Ishikawa (cell line): ENCODE measurements at regions not wholly inside any gene's neighbourhood (a gene's known extent, or its start where the extent isn't known, plus 50 kb on each side); places are given as distances from the start of the nearest gene placed in this dataset.

Experiments
- CEBPB ChIP-seq: IDR thresholded peaks from 2 replicates; pipeline ENCODE4 v1.6.1; 2012
- CREB1 ChIP-seq: IDR thresholded peaks from 2 replicates; pipeline ENCODE4 v1.6.1; 2012; ENCODE audit warnings: low read depth
- EGR1 ChIP-seq: IDR thresholded peaks from 2 replicates; pipeline ENCODE4 v1.6.1; 2012
- EP300 ChIP-seq: IDR thresholded peaks from 2 replicates; pipeline ENCODE4 v1.6.1; 2012; ENCODE audit warnings: borderline replicate concordance
- FOXM1 ChIP-seq: IDR thresholded peaks from 2 replicates; pipeline ENCODE4 v1.6.1; 2012; ENCODE audit warnings: low read depth, borderline replicate concordance
- MAX ChIP-seq: IDR thresholded peaks from 2 replicates; pipeline ENCODE4 v1.6.1; 2012
- NFIC ChIP-seq: IDR thresholded peaks from 2 replicates; pipeline ENCODE4 v1.6.1; 2012
- RAD21 ChIP-seq: IDR thresholded peaks from 2 replicates; pipeline ENCODE4 v1.6.1; 2012; ENCODE audit warnings: low read depth
- REST ChIP-seq: IDR thresholded peaks from 2 replicates; pipeline ENCODE4 v1.6.1; 2012; ENCODE audit warnings: low read depth, mild to moderate bottlenecking
- TAF1 ChIP-seq: IDR thresholded peaks from 2 replicates; pipeline ENCODE4 v1.6.1; 2012; ENCODE audit warnings: low read depth, mild to moderate bottlenecking
- TCF12 ChIP-seq: IDR thresholded peaks from 2 replicates; pipeline ENCODE4 v1.6.1; 2012; ENCODE audit warnings: low read depth
- TEAD4 ChIP-seq: IDR thresholded peaks from 2 replicates; pipeline ENCODE4 v1.6.1; 2012
- USF1 ChIP-seq: IDR thresholded peaks from 2 replicates; pipeline ENCODE4 v1.6.1; 2012
- YY1 ChIP-seq: IDR thresholded peaks from 2 replicates; pipeline ENCODE4 v1.6.1; 2012; ENCODE audit warnings: low read depth
- ZBTB7A ChIP-seq: IDR thresholded peaks from 2 replicates; pipeline ENCODE4 v1.6.1; 2012; ENCODE audit warnings: low read depth

DNA sequence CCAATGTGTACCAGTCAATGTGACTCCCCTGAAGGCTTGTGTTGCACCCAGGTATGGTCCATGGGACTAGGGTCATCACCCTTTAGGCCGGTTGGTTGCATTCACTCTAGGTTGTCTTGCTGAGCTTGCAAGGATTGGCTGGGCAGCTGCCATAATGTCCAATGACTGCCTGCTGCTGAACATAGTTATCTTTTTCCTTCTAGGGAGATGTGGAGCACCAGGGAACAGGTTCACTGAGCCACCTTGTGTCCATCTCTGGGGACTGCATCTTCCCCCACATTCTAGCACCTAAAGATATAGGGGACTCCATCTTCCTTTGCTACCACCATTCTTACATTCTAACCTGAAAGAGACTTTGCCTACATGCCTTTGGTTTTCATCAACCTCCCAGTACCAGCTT is 580.4 kb upstream of the TBL1XR1 start:
- TF ChIP-seq CEBPB (no peak), YY1 (no peak; the same call in 1 of the 2 replicates), EP300 (0 out of 2 replicates have a peak, but pooled peaks have one; percentile 32), TCF12 (no peak), RAD21 (peak; percentile 99)

- TF ChIP-seq TCF12 (no peak), REST (no peak), FOXM1 (no peak), CREB1 (no peak), EGR1 (no peak), CEBPB (no peak), YY1 (no peak), EP300 (no peak), RAD21 (no peak), USF1 (no peak), ZBTB7A (no peak), NFIC (no peak), TEAD4 (no peak), TAF1 (no peak), MAX (no peak)
These were observed 581.4 kb upstream of the TBL1XR1 start for GRCh38 chr3:177778633-177779032.

DNA sequence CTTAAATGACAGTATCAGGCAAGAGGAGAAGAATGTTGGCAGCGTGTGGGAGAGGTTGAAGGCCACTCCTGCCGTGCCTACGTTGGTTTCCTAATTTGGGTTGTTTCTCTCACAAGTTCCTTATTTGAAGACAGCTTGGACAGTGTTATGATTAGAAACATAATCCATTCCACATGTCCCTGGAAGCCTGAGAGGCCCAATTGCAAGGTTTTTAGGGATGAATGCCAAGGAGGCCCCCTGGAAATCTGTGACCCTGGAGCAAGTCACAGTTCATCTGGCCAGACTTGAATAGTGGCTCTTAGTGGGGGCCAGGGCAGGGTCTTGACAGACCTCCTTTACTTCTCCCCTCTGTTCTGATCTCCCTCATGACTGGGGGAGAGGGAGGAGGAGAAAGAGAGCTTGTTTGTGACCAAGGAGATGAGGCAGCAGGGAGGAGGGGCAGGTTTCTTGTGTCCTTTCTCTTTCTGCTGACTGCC is 584.4 kb upstream of the TBL1XR1 start:
- TF ChIP-seq RAD21 (no peak), EGR1 (no peak), YY1 (no peak), REST (no peak), TEAD4 (no peak), CREB1 (no peak), NFIC (no peak), TCF12 (no peak), FOXM1 (no peak), MAX (no peak), TAF1 (no peak), CEBPB (no peak)

GRCh38 chr3:177783338-177783737 is 586.1 kb upstream of the TBL1XR1 start:
- TF ChIP-seq ZBTB7A (no peak), TAF1 (no peak), NFIC (no peak), MAX (no peak), REST (no peak), EP300 (no peak), TCF12 (no peak), YY1 (no peak)

DNA sequence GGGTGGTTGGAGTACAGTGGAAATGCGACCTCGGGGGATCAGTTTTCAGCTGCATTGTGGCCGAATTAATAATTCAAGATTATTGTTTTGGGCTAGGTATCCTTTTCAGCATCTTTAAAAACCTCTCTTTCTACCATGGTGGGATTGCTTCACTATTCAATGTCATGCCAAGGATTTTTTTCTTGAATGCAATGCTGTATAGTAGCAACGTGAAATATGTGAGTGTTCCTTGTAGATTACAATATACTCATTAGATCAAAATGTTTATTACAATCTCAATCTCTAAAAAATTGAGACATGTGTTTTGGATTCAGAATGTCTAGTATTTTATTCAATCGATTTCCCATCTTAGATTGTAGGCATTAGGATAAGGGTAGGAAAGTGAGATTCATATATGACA is 586.5 kb upstream of the TBL1XR1 start:
- TF ChIP-seq CEBPB (no peak), REST (no peak), EGR1 (no peak), TCF12 (no peak), FOXM1 (no peak), USF1 (no peak), EP300 (no peak), MAX (no peak), TAF1 (no peak), YY1 (no peak), TEAD4 (no peak), ZBTB7A (no peak), CREB1 (no peak), NFIC (no peak), RAD21 (no peak)
